GM12878 (cell line): ENCODE measurements at regions not wholly inside any gene's neighbourhood (a gene's known extent, or its start where the extent isn't known, plus 50 kb on each side); places are given as distances from the start of the nearest gene placed in this dataset.

Source experiments
- ATAC-seq: fragments of 200-7000 bp; cut with Tn5 transposase; 3 replicates; pipeline ENCODE4 v1.9.1; 2020; ENCODE audit warnings: mild to moderate bottlenecking, moderate library complexity
- BruUV-seq: library from RNA; stranded (reverse); fragments of 400-500 nt; replicated peaks from 2 replicates; lab custom pipeline; 2021; lab: Mats Ljungman, UMichigan
- CTCF ChIA-PET: fragments of 300-600 bp; sonication (Branson Sonifier 250); formaldehyde crosslinking; extraction: SDS; loops from one replicate; lab custom pipeline; 2021; ENCODE audit warnings: inconsistent platforms; lab: Yijun Ruan, JAX
- POLR2A ChIA-PET: fragments of 350-600 bp; formaldehyde crosslinking; extraction: SDS; loops from one replicate; lab custom pipeline; 2021; ENCODE audit warnings: inconsistent platforms; lab: Charles Lee
- RAD21 ChIA-PET: fragments of 300-600 bp; sonication (Branson Sonifier 250); formaldehyde crosslinking; loops from one replicate; lab custom pipeline; 2023; ENCODE audit warnings: antibody characterized with exemption; ENCODE audit not compliant: unreplicated experiment; lab: Charles Lee
- SMC1A ChIA-PET: fragments of 300-600 bp; sonication (Branson Sonifier 250); formaldehyde crosslinking; loops from one replicate; lab custom pipeline; 2023; ENCODE audit not compliant: unreplicated experiment, uncharacterized antibody; lab: Charles Lee
- DNase-seq: peaks from one replicate; pipeline ENCODE4 v3.0.0-alpha.2; 2011; ENCODE audit warnings: low read depth, low spot score
- FAIRE-seq: peaks from 3 replicates; lab custom pipeline; 2011; peaks lifted over from hg19 to GRCh38; lab: Jason Lieb, UNC
- H2AFZ ChIP-seq: 2 replicates; pipeline ENCODE4 v1.6.0; 2011; ENCODE audit warnings: low read depth, low read length, control low read depth; ENCODE audit not compliant: control insufficient read depth
- H3K27ac ChIP-seq: 2 replicates; pipeline ENCODE4 v1.5.1; 2011; ENCODE audit warnings: control low read depth; ENCODE audit not compliant: control insufficient read depth, insufficient read depth
- H3K27me3 ChIP-seq, 2 experiments: replicated peaks in 1 of 2; 2 replicates each; pipeline versions ENCODE4 v1.6.0 to v1.6.1; 2011; ENCODE audit warnings: low read length in 1 of 2; ENCODE audit not compliant: control insufficient read depth in 2 of 2, insufficient read depth in 2 of 2
- H3K36me3 ChIP-seq, 2 experiments: 2 replicates each; pipeline ENCODE4 v1.5.1; 2011; ENCODE audit warnings: low read length in 1 of 2; ENCODE audit not compliant: control insufficient read depth in 2 of 2, insufficient read depth in 2 of 2
- H3K4me1 ChIP-seq: 2 replicates; pipeline ENCODE4 v1.6.1; 2011; ENCODE audit warnings: mild to moderate bottlenecking, low read length, moderate library complexity, mixed read lengths; ENCODE audit not compliant: control insufficient read depth, insufficient read depth
- H3K4me2 ChIP-seq: 2 replicates; pipeline ENCODE4 v1.6.0; 2011; ENCODE audit warnings: control low read depth; ENCODE audit not compliant: control insufficient read depth, insufficient read depth
- H3K4me3 ChIP-seq: fragments of 200-600 bp; sonication (generic); 2 replicates; pipeline ENCODE4 v1.5.1; 2016
- H3K79me2 ChIP-seq: 2 replicates; pipeline ENCODE4 v1.6.0; 2011; ENCODE audit warnings: low read length; ENCODE audit not compliant: control insufficient read depth, insufficient read depth
- H3K9ac ChIP-seq: 2 replicates; pipeline ENCODE4 v1.8.0; 2011; ENCODE audit warnings: low read length, control low read depth, mixed read lengths; ENCODE audit not compliant: control insufficient read depth, insufficient read depth
- H3K9me3 ChIP-seq: replicated peaks from 3 replicates; pipeline ENCODE4 v1.5.1; 2011; ENCODE audit warnings: mild to moderate bottlenecking, low read length; ENCODE audit not compliant: control insufficient read depth, insufficient read depth
- H4K20me1 ChIP-seq: 2 replicates; pipeline ENCODE4 v1.6.0; 2011; ENCODE audit not compliant: control insufficient read depth, insufficient read depth
- ATF3 ChIP-seq: IDR thresholded peaks from 2 replicates; pipeline ENCODE4 v1.6.1; 2011; ENCODE audit warnings: low read depth, mild to moderate bottlenecking, low read length, moderate library complexity, borderline replicate concordance; ENCODE audit errors: extremely low read depth
- CBX3 ChIP-seq: fragments of 200-600 bp; sonication (generic); IDR thresholded peaks from 2 replicates; pipeline ENCODE4 v1.6.1; 2016; ENCODE audit warnings: low read depth, borderline replicate concordance
- EED ChIP-seq: sonication (generic); IDR thresholded peaks from 2 replicates; pipeline ENCODE4 v1.6.1; 2016; ENCODE audit warnings: antibody characterized with exemption, low read depth
- ETV6 ChIP-seq, 2 experiments: fragments of 450-650 bp in 1 of 2; IDR thresholded peaks in 1 of 2; conservative IDR thresholded peaks in 1 of 2; 2 replicates each; pipeline ENCODE4 v1.6.1; 2014; ENCODE audit warnings: antibody characterized with exemption in 1 of 2, borderline replicate concordance in 1 of 2, low read depth in 1 of 2, mild to moderate bottlenecking in 1 of 2, moderate library complexity in 1 of 2
- IRF3 ChIP-seq: fragments of 450-650 bp; IDR thresholded peaks from 2 replicates; pipeline ENCODE4 v1.6.1; 2014; ENCODE audit warnings: mild to moderate bottlenecking
- IRF5 ChIP-seq: fragments of 450-650 bp; IDR thresholded peaks from 2 replicates; pipeline ENCODE4 v1.6.1; 2017; ENCODE audit warnings: borderline replicate concordance
- NRF1 ChIP-seq: conservative IDR thresholded peaks from 2 replicates; pipeline ENCODE4 v1.6.1; 2011; ENCODE audit warnings: mild to moderate bottlenecking, low read depth, low read length, improper control_type of control experiment
- PAX8 ChIP-seq: fragments of 450-650 bp; IDR thresholded peaks from 2 replicates; pipeline ENCODE4 v1.6.1; 2017; ENCODE audit warnings: mild to moderate bottlenecking, moderate library complexity
- POLR2AphosphoS5 ChIP-seq: IDR thresholded peaks from 2 replicates; pipeline ENCODE4 v1.6.1; 2011; ENCODE audit warnings: mild to moderate bottlenecking, low read length, inconsistent platforms
- ZNF274 ChIP-seq: IDR thresholded peaks from one replicate; pipeline ENCODE4 v1.8.0; 2011; ENCODE audit not compliant: insufficient read length, insufficient read depth
- WGBS: methylation state at CpG from one replicate; pipeline ENCODE4 v1.1.6; 2016; ENCODE audit warnings: low lambda C conversion rate; ENCODE audit not compliant: insufficient replicate concordance, insufficient coverage; ENCODE audit errors: missing lambda C conversion rate; 5-methylcytosine and 5-hydroxymethylcytosine counted together
- in situ Hi-C: fragments of 300-500 bp; cut with MboI; formaldehyde crosslinking; loops from 9 replicates; pipeline ENCODE4 v1.14.3; 2018; ENCODE audit warnings: mixed read lengths
- intact Hi-C: fragments of 100-400 bp; cut with micrococcal nuclease; formaldehyde crosslinking; loops from one replicate; pipeline ENCODE4 v1.14.2; 2022; ENCODE audit not compliant: unreplicated experiment
- TF ChIP-seq, protein P1 (sequence below): IDR thresholded peaks from 2 replicates; pipeline ENCODE4 v1.6.1; 2012; ENCODE audit warnings: low read depth, low read length, improper control_type of control experiment

DNA sequence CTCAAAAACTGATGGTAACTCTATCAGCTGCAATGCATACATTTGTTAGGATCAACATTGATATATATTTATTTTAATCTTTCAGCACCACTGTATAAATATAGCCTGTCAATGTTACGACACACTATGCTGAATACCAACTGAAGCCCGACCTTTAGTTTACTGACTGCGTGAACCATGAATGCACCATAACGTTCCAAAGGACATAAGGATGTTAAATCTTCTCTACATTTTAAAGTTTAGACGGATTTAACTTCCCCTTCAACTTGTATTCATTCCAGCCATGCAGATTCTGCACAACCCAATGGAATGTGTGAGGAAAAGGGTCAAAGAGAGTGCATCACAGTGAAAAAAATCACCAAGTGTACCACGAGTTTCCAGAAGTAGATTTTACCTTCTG, 489.5 kb downstream of the IRS1 start (continued):
- TF ChIP-seq IRF5 (no peak), PAX8 (no peak), NRF1 (no peak), ZNF274 (no peak), CBX3 (no peak), ATF3 (no peak), IRF3 (no peak)
- TF ChIP-seq, protein P1, sequence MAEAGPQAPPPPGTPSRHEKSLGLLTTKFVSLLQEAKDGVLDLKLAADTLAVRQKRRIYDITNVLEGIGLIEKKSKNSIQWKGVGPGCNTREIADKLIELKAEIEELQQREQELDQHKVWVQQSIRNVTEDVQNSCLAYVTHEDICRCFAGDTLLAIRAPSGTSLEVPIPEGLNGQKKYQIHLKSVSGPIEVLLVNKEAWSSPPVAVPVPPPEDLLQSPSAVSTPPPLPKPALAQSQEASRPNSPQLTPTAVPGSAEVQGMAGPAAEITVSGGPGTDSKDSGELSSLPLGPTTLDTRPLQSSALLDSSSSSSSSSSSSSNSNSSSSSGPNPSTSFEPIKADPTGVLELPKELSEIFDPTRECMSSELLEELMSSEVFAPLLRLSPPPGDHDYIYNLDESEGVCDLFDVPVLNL, result no peak
- TF ChIP-seq, all 136 proteins: peak for 0

- no peak for FAIRE-seq
Observed at GRCh38 chr2:226308986-226309385, 490.6 kb downstream of the IRS1 start.

More at GRCh38 chr2:226308986-226309385, 490.6 kb downstream of the IRS1 start:
- Histone ChIP-seq H3K27me3 (no peaks in the 10 kb centered on the region), H3K9me3 (no peaks in the 10 kb centered on the region), H3K9ac (no peak overlapping the region), H3K4me1 (no peaks in the 10 kb centered on the region), H3K4me3 (no peak overlapping the region), H3K79me2 (no peaks in the 10 kb centered on the region), H2AFZ (no peak overlapping the region), H3K36me3 (no peaks in the 10 kb centered on the region), H3K4me2 (no peak overlapping the region), H4K20me1 (no peaks in the 10 kb centered on the region), H3K27ac (no peak overlapping the region)
- ChIA-PET SMC1A (interaction anchor here (0.7 to 1.8 kb wide), 2 partner anchors 24 to 26 kb away, joined by 3 to 7 read pairs; no protein-coding TSS in a partner anchor), POLR2A (interaction anchor here (0.6 kb wide), 1 partner anchor 386 kb away, joined by 3 read pairs; no protein-coding TSS in a partner anchor), CTCF (interaction anchor here (0.6 to 0.9 kb wide), 3 partner anchors 11 to 526 kb away, joined by 3 to 4 read pairs (median 3); no protein-coding TSS in a partner anchor), RAD21 (interaction anchor here (0.8 kb wide), 1 partner anchor 26 kb away, joined by 4 read pairs; no protein-coding TSS in a partner anchor)
- no TSS peak for BruUV-seq
- DNase-seq (no peak), ATAC-seq (no peak)
- intact Hi-C loops, result no loop called here
- in situ Hi-C loops, result no loop called here
- WGBS, result 13% methylated on average over 2 of the region's 2 CpGs
- peak; percentile 79 for TF ChIP-seq EED
- no peak for TF ChIP-seq ETV6 (conservative IDR thresholded peaks at IDR 0.05 in 1 of 2, IDR thresholded peaks at IDR 0.05 in 1 of 2; ENCODE audit: borderline replicate concordance in 1 of 2, low read depth in 1 of 2)
- no peak for TF ChIP-seq POLR2AphosphoS5
